WTC11 (cell line): ENCODE measurements at regions not wholly inside any gene's neighbourhood (a gene's known extent, or its start where the extent isn't known, plus 50 kb on each side); places are given as distances from the start of the nearest gene placed in this dataset.
"Not testable (repeated sequence)": the region's sequence is repeated elsewhere in the genome, so short reads cannot be mapped to it uniquely, and the experiment has no call there.

Experiments used
- ATAC-seq: fragments of 200-7000 bp; cut with Tn5 transposase; 2 replicates; pipeline ENCODE4 v1.10.0; 2021; ENCODE audit warnings: mild to moderate bottlenecking, moderate library complexity
- CTCF ChIA-PET: fragments of 300-600 bp; sonication (Branson Sonifier 250); formaldehyde crosslinking; loops from one replicate; lab custom pipeline; 2021; ENCODE audit warnings: antibody characterized with exemption; lab: Charles Lee
- POLR2A ChIA-PET: fragments of 350-600 bp; sonication (Branson Sonifier 250); formaldehyde crosslinking; loops from one replicate; lab custom pipeline; 2021; ENCODE audit warnings: antibody characterized with exemption; lab: Charles Lee
- DNase-seq: peaks from one replicate; pipeline ENCODE4 v3.0.0; 2021; ENCODE audit warnings: low spot score
- H3K27ac Mint-ChIP-seq: 2 replicates; pipeline ENCODE4 v1.8.0; 2021; ENCODE audit warnings: mixed read lengths
- H3K27me3 Mint-ChIP-seq: 2 replicates; pipeline ENCODE4 v1.8.0; 2021; ENCODE audit warnings: low read depth, mild to moderate bottlenecking, moderate library complexity, mixed read lengths
- H3K36me3 Mint-ChIP-seq: 2 replicates; pipeline ENCODE4 v1.8.0; 2021; ENCODE audit warnings: mixed read lengths
- H3K4me1 Mint-ChIP-seq: 2 replicates; pipeline ENCODE4 v1.8.0; 2022; ENCODE audit warnings: mixed read lengths
- H3K4me3 Mint-ChIP-seq: 2 replicates; pipeline ENCODE4 v1.8.0; 2021; ENCODE audit warnings: mild to moderate bottlenecking, moderate library complexity, mixed read lengths
- H3K9me3 Mint-ChIP-seq: 2 replicates; pipeline ENCODE4 v1.8.0; 2021; ENCODE audit warnings: mixed read lengths
- ATF1 ChIP-seq: sonication (generic); formaldehyde crosslinking; IDR thresholded peaks from 2 replicates; pipeline ENCODE4 v1.8.1; 2023; ENCODE audit warnings: mild to moderate bottlenecking, moderate library complexity, missing genetic modification reagents
- CREM ChIP-seq: sonication (generic); formaldehyde crosslinking; IDR thresholded peaks from 2 replicates; pipeline ENCODE4 v1.8.1; 2022; ENCODE audit warnings: mild to moderate bottlenecking, missing genetic modification reagents, moderate library complexity
- EMX1 ChIP-seq: fragments of 250-450 bp; sonication (Bioruptor Pico); IDR thresholded peaks from 2 replicates; pipeline ENCODE4 v1.8.0; 2021; ENCODE audit warnings: mild to moderate bottlenecking
- ETV6 ChIP-seq: sonication (generic); formaldehyde crosslinking; IDR thresholded peaks from 2 replicates; pipeline ENCODE4 v1.8.1; 2022; ENCODE audit warnings: mild to moderate bottlenecking, missing genetic modification reagents
- GTF2I ChIP-seq: fragments of 250-450 bp; sonication (Bioruptor Pico); conservative IDR thresholded peaks from 2 replicates; pipeline ENCODE4 v1.4.0; 2021; ENCODE audit warnings: mild to moderate bottlenecking
- HMGXB4 ChIP-seq: sonication (generic); formaldehyde crosslinking; IDR thresholded peaks from 2 replicates; pipeline ENCODE4 v1.8.1; 2023; ENCODE audit warnings: mild to moderate bottlenecking, moderate library complexity, missing genetic modification reagents
- IRF1 ChIP-seq: sonication (generic); formaldehyde crosslinking; IDR thresholded peaks from 2 replicates; pipeline ENCODE4 v1.8.0; 2023; ENCODE audit warnings: missing genetic modification reagents
- JAZF1 ChIP-seq: fragments of 250-450 bp; sonication (Bioruptor Pico); IDR thresholded peaks from 2 replicates; pipeline ENCODE4 v1.9.0; 2021; ENCODE audit warnings: moderate library complexity, mild to moderate bottlenecking, inconsistent platforms
- NFE2L1 ChIP-seq: sonication (generic); formaldehyde crosslinking; IDR thresholded peaks from 2 replicates; pipeline ENCODE4 v1.8.1; 2023; ENCODE audit warnings: missing genetic modification reagents
- NR2C2 ChIP-seq: sonication (generic); formaldehyde crosslinking; IDR thresholded peaks from 2 replicates; pipeline ENCODE4 v1.8.0; 2022; ENCODE audit warnings: mild to moderate bottlenecking, missing genetic modification reagents
- OVOL2 ChIP-seq: fragments of 250-450 bp; sonication (Bioruptor Pico); IDR thresholded peaks from 2 replicates; pipeline ENCODE4 v1.9.0; 2021; ENCODE audit warnings: mild to moderate bottlenecking, borderline replicate concordance
- PREB ChIP-seq: sonication (generic); formaldehyde crosslinking; IDR thresholded peaks from 2 replicates; pipeline ENCODE4 v1.8.1; 2022; ENCODE audit warnings: mild to moderate bottlenecking, missing genetic modification reagents, moderate library complexity, borderline replicate concordance
- RORB ChIP-seq: fragments of 250-450 bp; sonication (Bioruptor Pico); IDR thresholded peaks from 2 replicates; pipeline ENCODE4 v1.9.0; 2021; ENCODE audit warnings: mild to moderate bottlenecking
- SP1 ChIP-seq: sonication (generic); formaldehyde crosslinking; conservative IDR thresholded peaks from 2 replicates; pipeline ENCODE4 v1.8.1; 2022; ENCODE audit warnings: missing genetic modification reagents
- STAT6 ChIP-seq: sonication (generic); formaldehyde crosslinking; conservative IDR thresholded peaks from 2 replicates; pipeline ENCODE4 v1.8.1; 2023; ENCODE audit warnings: mild to moderate bottlenecking, low read depth, missing genetic modification reagents, moderate library complexity
- TEAD1 ChIP-seq: sonication (generic); formaldehyde crosslinking; IDR thresholded peaks from 2 replicates; pipeline ENCODE4 v1.8.0; 2022; ENCODE audit warnings: mild to moderate bottlenecking, missing genetic modification reagents
- USF2 ChIP-seq: sonication (generic); formaldehyde crosslinking; IDR thresholded peaks from 2 replicates; pipeline ENCODE4 v1.8.1; 2023; ENCODE audit warnings: mild to moderate bottlenecking, missing genetic modification reagents, moderate library complexity
- ZNF121 ChIP-seq: sonication (generic); formaldehyde crosslinking; IDR thresholded peaks from 2 replicates; pipeline ENCODE4 v1.8.0; 2023; ENCODE audit warnings: missing genetic modification reagents
- ZNF138 ChIP-seq: sonication (generic); formaldehyde crosslinking; conservative IDR thresholded peaks from 2 replicates; pipeline ENCODE4 v1.8.1; 2022; ENCODE audit warnings: mild to moderate bottlenecking, moderate library complexity, missing genetic modification reagents
- ZNF317 ChIP-seq: sonication (generic); formaldehyde crosslinking; IDR thresholded peaks from 2 replicates; pipeline ENCODE4 v1.8.1; 2023; ENCODE audit warnings: low read depth, mild to moderate bottlenecking, moderate library complexity, missing genetic modification reagents, borderline replicate concordance
- ZNF416 ChIP-seq: fragments of 250-450 bp; sonication (Bioruptor Pico); IDR thresholded peaks from 2 replicates; pipeline ENCODE4 v1.9.0; 2021; ENCODE audit warnings: mild to moderate bottlenecking, inconsistent platforms
- ZNF423 ChIP-seq: fragments of 250-450 bp; sonication (Bioruptor Pico); IDR thresholded peaks from 2 replicates; pipeline ENCODE4 v2.1.2; 2022; ENCODE audit warnings: mild to moderate bottlenecking, moderate library complexity
- ZNF671 ChIP-seq: fragments of 250-450 bp; sonication (Bioruptor Pico); IDR thresholded peaks from 2 replicates; pipeline ENCODE4 v1.8.0; 2021; ENCODE audit warnings: mild to moderate bottlenecking

GRCh38 chr6:10174056-10174455 is 240.8 kb downstream of the TFAP2A start:
- TF ChIP-seq ZNF671 (CRISPR knock-in tag): no peak
- no peak for TF ChIP-seq OVOL2 (CRISPR knock-in tag)
- no peak for TF ChIP-seq TEAD1
- TF ChIP-seq ZNF317 (CRISPR knock-in tag): no peak
- no peak for TF ChIP-seq EMX1 (CRISPR knock-in tag)
- TF ChIP-seq RORB (CRISPR knock-in tag): no peak
- no peak for TF ChIP-seq NR2C2 (CRISPR knock-in tag)
- no peak for TF ChIP-seq PREB (CRISPR knock-in tag)
- TF ChIP-seq SP1 (CRISPR knock-in tag): no peak
- TF ChIP-seq, all 79 proteins: peak for 0
- ATAC-seq (no peak), DNase-seq (no peak)
- H3K27me3 Mint-ChIP-seq: no peaks in the 10 kb centered on the region
- no peaks in the 10 kb centered on the region for H3K4me1 Mint-ChIP-seq
- peaks cover 23% of the 10 kb centered on the region for H3K9me3 Mint-ChIP-seq
- H3K36me3 Mint-ChIP-seq: peaks cover 3% of the 10 kb centered on the region
- H3K27ac Mint-ChIP-seq: no peak overlapping the region
- H3K4me3 Mint-ChIP-seq: no peak overlapping the region
- ChIA-PET CTCF (no interaction called here), POLR2A (no interaction called here)

GRCh38 chr6:10171706-10172105 is 243.2 kb downstream of the TFAP2A start:
- CTCF ChIA-PET: interaction anchor here (0.7 kb wide), 1 partner anchor 565 kb away, joined by 3 read pairs; no protein-coding TSS in a partner anchor
- POLR2A ChIA-PET: not testable (repeated sequence)

GRCh38 chr6:10170816-10171215 is 244.1 kb downstream of the TFAP2A start:
- H3K36me3 Mint-ChIP-seq: peaks cover 3% of the 10 kb centered on the region
- ATAC-seq: no peak
- ChIA-PET POLR2A (interaction anchor here (0.6 kb wide), 1 partner anchor 177 kb away, joined by 5 read pairs; no protein-coding TSS in a partner anchor), CTCF (no interaction called here)
- H3K4me1 Mint-ChIP-seq: peaks cover 3% of the 10 kb centered on the region; the same call in 1 of the 2 replicates
- peaks cover 16% of the 10 kb centered on the region for H3K9me3 Mint-ChIP-seq
- no peak overlapping the region for H3K4me3 Mint-ChIP-seq
- no peak for DNase-seq
- no peaks in the 10 kb centered on the region for H3K27me3 Mint-ChIP-seq
- no peak overlapping the region for H3K27ac Mint-ChIP-seq
- TF ChIP-seq ZNF138 (CRISPR knock-in tag): no peak
- no peak for TF ChIP-seq HMGXB4
- no peak for TF ChIP-seq NFE2L1 (CRISPR knock-in tag)
- no peak for TF ChIP-seq IRF1 (CRISPR knock-in tag)
- TF ChIP-seq ZNF121 (CRISPR knock-in tag): no peak
- TF ChIP-seq ETV6 (CRISPR knock-in tag): no peak
- no peak for TF ChIP-seq GTF2I (CRISPR knock-in tag)
- TF ChIP-seq ZNF423: no peak
- TF ChIP-seq JAZF1 (CRISPR knock-in tag): no peak
- TF ChIP-seq CREM (CRISPR knock-in tag): no peak
- no peak for TF ChIP-seq STAT6 (CRISPR knock-in tag)
- TF ChIP-seq ZNF416 (CRISPR knock-in tag): no peak
- TF ChIP-seq USF2 (CRISPR knock-in tag): no peak
- TF ChIP-seq ATF1 (CRISPR knock-in tag): no peak
- no peak for TF ChIP-seq TEAD1

More at GRCh38 chr6:10171706-10172105, 243.2 kb downstream of the TFAP2A start:
- H3K9me3 Mint-ChIP-seq: peaks cover 22% of the 10 kb centered on the region
- H3K4me3 Mint-ChIP-seq, H3K27ac Mint-ChIP-seq, H3K27me3 Mint-ChIP-seq, H3K4me1 Mint-ChIP-seq, ATAC-seq, DNase-seq, H3K36me3 Mint-ChIP-seq: not testable (repeated sequence)
